Pulmonary artery endothelial cell (primary cell): ENCODE measurements at regions not wholly inside any gene's neighbourhood (a gene's known extent, or its start where the extent isn't known, plus 50 kb on each side); places are given as distances from the start of the nearest gene placed in this dataset.

Experiments used
- DNase-seq: peaks from one replicate; pipeline ENCODE4 v3.0.0-alpha.2; 2011; ENCODE audit warnings: low read depth, low spot score

GRCh38 chr2:164439885-164440284 is 181.4 kb downstream of the GRB14 start:
- no peak for DNase-seq

GRCh38 chr2:164439235-164439634 is 182.0 kb downstream of the GRB14 start:
- DNase-seq = no peak

GRCh38 chr2:164438490-164439205 is 182.6 kb downstream of the GRB14 start:
- no peak for DNase-seq

GRCh38 chr2:164436131-164436530 is 185.2 kb downstream of the GRB14 start:
- DNase-seq = no peak

GRCh38 chr2:164430166-164430783 is 191.0 kb downstream of the GRB14 start:
- DNase-seq = peak; percentile 10

GRCh38 chr2:164429354-164429753 is 191.9 kb downstream of the GRB14 start:
- no peak for DNase-seq

- no peak for DNase-seq
Measured at GRCh38 chr2:164427111-164427510, 194.2 kb downstream of the GRB14 start.

GRCh38 chr2:164420787-164421186 is 200.5 kb downstream of the GRB14 start:
- no peak for DNase-seq

GRCh38 chr2:164412831-164413230 is 208.5 kb downstream of the GRB14 start:
- no peak for DNase-seq

- no peak for DNase-seq
Measured at GRCh38 chr2:164389411-164389810, 231.9 kb downstream of the GRB14 start.

GRCh38 chr2:164388511-164388910 is 232.8 kb downstream of the GRB14 start:
- DNase-seq = peak; percentile 10

- no peak for DNase-seq
Measured at GRCh38 chr2:164386231-164386630, 235.1 kb downstream of the GRB14 start.

- no peak for DNase-seq
Measured at GRCh38 chr2:164384434-164384833, 236.8 kb downstream of the GRB14 start.

- DNase-seq = no peak
Measured at GRCh38 chr2:164371916-164372315, 249.4 kb downstream of the GRB14 start.

GRCh38 chr2:164369366-164369765 is 251.9 kb downstream of the GRB14 start:
- no peak for DNase-seq

- no peak for DNase-seq
Measured at GRCh38 chr2:164368896-164369295, 252.4 kb downstream of the GRB14 start.

- DNase-seq = no peak
Measured at GRCh38 chr2:164363646-164364045, 257.6 kb downstream of the GRB14 start.

GRCh38 chr2:164351536-164351935 is 269.7 kb downstream of the GRB14 start:
- DNase-seq = no peak

GRCh38 chr2:164335947-164336346 is 285.3 kb downstream of the GRB14 start:
- no peak for DNase-seq

GRCh38 chr2:164335128-164335527 is 286.2 kb downstream of the GRB14 start:
- DNase-seq = no peak

- DNase-seq = no peak
Measured at GRCh38 chr2:164328310-164328709, 293.0 kb downstream of the GRB14 start.

- DNase-seq = no peak
Measured at GRCh38 chr2:164323978-164324377, 297.3 kb downstream of the GRB14 start.

GRCh38 chr2:164314148-164314547 is 307.1 kb downstream of the GRB14 start:
- no peak for DNase-seq
